H1 (cell line): ENCODE measurements at regions not wholly inside any gene's neighbourhood (a gene's known extent, or its start where the extent isn't known, plus 50 kb on each side); places are given as distances from the start of the nearest gene placed in this dataset.

Experiments used
- EZH2 ChIP-seq: fragments of 200-600 bp; sonication (generic); IDR thresholded peaks from 2 replicates; pipeline ENCODE4 v1.7.1; 2012; ENCODE audit warnings: low read depth, mild to moderate bottlenecking, moderate library complexity, low read length, inconsistent platforms; ENCODE audit not compliant: severe bottlenecking
- KDM1A ChIP-seq: fragments of 200-600, 300-600 bp; sonication (generic); IDR thresholded peaks from 2 replicates; pipeline ENCODE4 v1.7.1; 2016; ENCODE audit warnings: mild to moderate bottlenecking, low read length, borderline replicate concordance
- POLR2A ChIP-seq, 2 experiments: IDR thresholded peaks; 1 replicate in 1 of 2; 2 replicates in 1 of 2; pipeline ENCODE4 v1.6.1; 2011; ENCODE audit warnings: low read depth in 2 of 2, low read length in 2 of 2, mild to moderate bottlenecking in 2 of 2; ENCODE audit errors: control extremely low read depth in 1 of 2
- POLR2AphosphoS5 ChIP-seq: IDR thresholded peaks from 2 replicates; pipeline ENCODE4 v1.6.1; 2011; ENCODE audit warnings: low read depth, low read length
- TBP ChIP-seq: IDR thresholded peaks from 2 replicates; pipeline ENCODE4 v1.6.1; 2011; ENCODE audit warnings: low read depth, low read length, improper control_type of control experiment
- TCF12 ChIP-seq: IDR thresholded peaks from 2 replicates; pipeline ENCODE4 v1.6.1; 2011; ENCODE audit warnings: low read depth, mild to moderate bottlenecking, low read length
- TF ChIP-seq, protein P1 (sequence below), 3 experiments: IDR thresholded peaks; 1 replicate in 2 of 3; 2 replicates in 1 of 3; pipeline versions ENCODE4 v1.5.1 to v1.6.1; 2011; ENCODE audit warnings: low read length in 3 of 3, mild to moderate bottlenecking in 3 of 3, inconsistent platforms in 2 of 3, low read depth in 1 of 3, moderate library complexity in 1 of 3; ENCODE audit not compliant: insufficient read depth in 1 of 3; ENCODE audit errors: control extremely low read depth in 1 of 3
- TF ChIP-seq, protein P2 (sequence below): IDR thresholded peaks from 2 replicates; pipeline ENCODE4 v1.6.1; 2011; ENCODE audit warnings: low read depth, mild to moderate bottlenecking, low read length; ENCODE audit not compliant: insufficient read depth

DNA sequence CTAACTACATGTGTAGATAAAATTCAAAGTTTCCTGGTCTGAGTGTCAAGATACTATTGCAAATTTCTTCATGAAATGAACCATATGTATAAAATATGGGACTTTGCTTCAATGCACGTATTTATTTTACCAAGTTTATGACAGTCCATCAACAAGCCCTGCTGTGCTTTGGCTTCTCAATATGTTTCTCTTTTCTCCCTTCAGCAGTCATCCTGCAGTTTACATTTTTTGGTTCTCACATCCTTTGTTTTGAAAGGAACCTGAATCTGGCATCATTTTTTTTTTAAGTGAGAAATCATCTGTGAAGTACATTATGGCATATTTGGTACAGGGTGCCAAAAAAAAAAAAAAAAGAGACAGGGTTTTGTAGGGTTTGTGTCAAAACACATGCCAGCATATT, 65.1 kb downstream of the YIPF5 start:
- TF ChIP-seq TCF12 (no peak), KDM1A (no peak), TBP (no peak), POLR2A (IDR thresholded peaks at IDR 0.05; ENCODE audit: control extremely low read depth in 1 of 2, low read depth in 2 of 2, low read length in 2 of 2) (no peak), POLR2AphosphoS5 (no peak), EZH2 (no peak)
- TF ChIP-seq, protein P1, sequence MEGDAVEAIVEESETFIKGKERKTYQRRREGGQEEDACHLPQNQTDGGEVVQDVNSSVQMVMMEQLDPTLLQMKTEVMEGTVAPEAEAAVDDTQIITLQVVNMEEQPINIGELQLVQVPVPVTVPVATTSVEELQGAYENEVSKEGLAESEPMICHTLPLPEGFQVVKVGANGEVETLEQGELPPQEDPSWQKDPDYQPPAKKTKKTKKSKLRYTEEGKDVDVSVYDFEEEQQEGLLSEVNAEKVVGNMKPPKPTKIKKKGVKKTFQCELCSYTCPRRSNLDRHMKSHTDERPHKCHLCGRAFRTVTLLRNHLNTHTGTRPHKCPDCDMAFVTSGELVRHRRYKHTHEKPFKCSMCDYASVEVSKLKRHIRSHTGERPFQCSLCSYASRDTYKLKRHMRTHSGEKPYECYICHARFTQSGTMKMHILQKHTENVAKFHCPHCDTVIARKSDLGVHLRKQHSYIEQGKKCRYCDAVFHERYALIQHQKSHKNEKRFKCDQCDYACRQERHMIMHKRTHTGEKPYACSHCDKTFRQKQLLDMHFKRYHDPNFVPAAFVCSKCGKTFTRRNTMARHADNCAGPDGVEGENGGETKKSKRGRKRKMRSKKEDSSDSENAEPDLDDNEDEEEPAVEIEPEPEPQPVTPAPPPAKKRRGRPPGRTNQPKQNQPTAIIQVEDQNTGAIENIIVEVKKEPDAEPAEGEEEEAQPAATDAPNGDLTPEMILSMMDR (IDR thresholded peaks at IDR 0.05; ENCODE audit: control extremely low read depth in 1 of 3, insufficient read depth in 1 of 3, low read depth in 1 of 3, low read length in 3 of 3), result no peak
- TF ChIP-seq, protein P2, sequence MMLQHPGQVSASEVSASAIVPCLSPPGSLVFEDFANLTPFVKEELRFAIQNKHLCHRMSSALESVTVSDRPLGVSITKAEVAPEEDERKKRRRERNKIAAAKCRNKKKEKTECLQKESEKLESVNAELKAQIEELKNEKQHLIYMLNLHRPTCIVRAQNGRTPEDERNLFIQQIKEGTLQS, result no peak
